Panc1 (cell line): ENCODE measurements at regions not wholly inside any gene's neighbourhood (a gene's known extent, or its start where the extent isn't known, plus 50 kb on each side); places are given as distances from the start of the nearest gene placed in this dataset.

Experiments
- ATAC-seq: fragments of 200-7000 bp; cut with Tn5 transposase; 2 replicates; pipeline ENCODE4 v1.9.1; 2020; ENCODE audit warnings: mild to moderate bottlenecking, moderate library complexity
- BruUV-seq: library from RNA; stranded (reverse); fragments of 400-500 nt; replicated peaks from 2 replicates; lab custom pipeline; 2021; lab: Mats Ljungman, UMichigan
- CTCF ChIA-PET: fragments of 300-600 bp; sonication (Branson Sonifier 250); formaldehyde crosslinking; loops from one replicate; lab custom pipeline; 2022; ENCODE audit warnings: antibody characterized with exemption; lab: Charles Lee
- POLR2A ChIA-PET: fragments of 300-600 bp; sonication (Branson Sonifier 250); formaldehyde crosslinking; loops from one replicate; lab custom pipeline; 2022; ENCODE audit warnings: antibody characterized with exemption; lab: Charles Lee
- DNase-seq: peaks from one replicate; pipeline ENCODE4 v3.0.0-alpha.2; 2010; ENCODE audit warnings: low read depth, low spot score
- H3K27ac ChIP-seq: 2 replicates; pipeline ENCODE4 v1.5.1; 2011; ENCODE audit warnings: mild to moderate bottlenecking, low read length, inconsistent platforms
- H3K27me3 ChIP-seq: fragments of 200-500 bp; sonication (Bioruptor generic); 2 replicates; pipeline ENCODE4 v1.6.0; 2014; ENCODE audit warnings: low read length, inconsistent platforms; ENCODE audit not compliant: control insufficient read depth, insufficient read depth
- H3K36me3 ChIP-seq: fragments of 200-500 bp; sonication (Bioruptor generic); 2 replicates; pipeline ENCODE4 v1.5.1; 2014; ENCODE audit warnings: inconsistent platforms, mild to moderate bottlenecking, low read length, moderate library complexity; ENCODE audit not compliant: control insufficient read depth, insufficient read depth
- H3K4me1 ChIP-seq: 2 replicates; pipeline ENCODE4 v1.5.1; 2011; ENCODE audit warnings: inconsistent platforms, mild to moderate bottlenecking, low read length, moderate library complexity; ENCODE audit not compliant: control insufficient read depth, insufficient read depth
- H3K4me3 ChIP-seq, 2 experiments: 2 replicates each; pipeline ENCODE4 v1.5.1; 2011 to 2012; ENCODE audit warnings: low read depth in 2 of 2, low read length in 2 of 2, mild to moderate bottlenecking in 2 of 2, inconsistent platforms in 1 of 2, moderate library complexity in 1 of 2
- H3K9me3 ChIP-seq: fragments of 200-500 bp; sonication (Bioruptor generic); 2 replicates; pipeline ENCODE4 v1.5.1; 2014; ENCODE audit warnings: low read depth, mild to moderate bottlenecking, inconsistent platforms, low read length, moderate library complexity; ENCODE audit not compliant: control insufficient read depth, insufficient read depth
- POLR2AphosphoS5 ChIP-seq: IDR thresholded peaks from 2 replicates; pipeline ENCODE4 v1.6.1; 2012; ENCODE audit warnings: mild to moderate bottlenecking, low read depth, low read length, moderate library complexity
- REST ChIP-seq, 2 experiments: IDR thresholded peaks; 2 replicates each; pipeline ENCODE4 v1.6.1; 2011 to 2012; ENCODE audit warnings: low read depth in 2 of 2, control low read depth in 1 of 2, low read length in 1 of 2, mild to moderate bottlenecking in 1 of 2, moderate library complexity in 1 of 2; ENCODE audit not compliant: insufficient read depth in 1 of 2
- SIN3A ChIP-seq: IDR thresholded peaks from 2 replicates; pipeline ENCODE4 v1.6.1; 2012; ENCODE audit warnings: low read depth, mild to moderate bottlenecking, low read length, moderate library complexity, borderline replicate concordance; ENCODE audit not compliant: insufficient read depth
- TCF7L2 ChIP-seq: IDR thresholded peaks from 2 replicates; pipeline ENCODE4 v1.6.1; 2011; ENCODE audit warnings: mild to moderate bottlenecking, low read depth, low read length, inconsistent platforms
- in situ Hi-C: cut with HindIII; loops from 2 replicates; pipeline ENCODE4 v1.10.0; 2016; ENCODE audit warnings: low sequenced_read_pairs, low pct_unique_long_range_greater_than_20kb
- intact Hi-C: fragments of 100-400 bp; cut with micrococcal nuclease; formaldehyde crosslinking; loops from one replicate; pipeline ENCODE4 v1.10.0; 2022; ENCODE audit not compliant: unreplicated experiment
- TF ChIP-seq, protein P1 (sequence below): fragments of 450-650 bp; IDR thresholded peaks from 2 replicates; pipeline ENCODE4 v1.5.1; 2017; ENCODE audit warnings: mild to moderate bottlenecking

- no peak for TF ChIP-seq TCF7L2
- TF ChIP-seq, protein P1, sequence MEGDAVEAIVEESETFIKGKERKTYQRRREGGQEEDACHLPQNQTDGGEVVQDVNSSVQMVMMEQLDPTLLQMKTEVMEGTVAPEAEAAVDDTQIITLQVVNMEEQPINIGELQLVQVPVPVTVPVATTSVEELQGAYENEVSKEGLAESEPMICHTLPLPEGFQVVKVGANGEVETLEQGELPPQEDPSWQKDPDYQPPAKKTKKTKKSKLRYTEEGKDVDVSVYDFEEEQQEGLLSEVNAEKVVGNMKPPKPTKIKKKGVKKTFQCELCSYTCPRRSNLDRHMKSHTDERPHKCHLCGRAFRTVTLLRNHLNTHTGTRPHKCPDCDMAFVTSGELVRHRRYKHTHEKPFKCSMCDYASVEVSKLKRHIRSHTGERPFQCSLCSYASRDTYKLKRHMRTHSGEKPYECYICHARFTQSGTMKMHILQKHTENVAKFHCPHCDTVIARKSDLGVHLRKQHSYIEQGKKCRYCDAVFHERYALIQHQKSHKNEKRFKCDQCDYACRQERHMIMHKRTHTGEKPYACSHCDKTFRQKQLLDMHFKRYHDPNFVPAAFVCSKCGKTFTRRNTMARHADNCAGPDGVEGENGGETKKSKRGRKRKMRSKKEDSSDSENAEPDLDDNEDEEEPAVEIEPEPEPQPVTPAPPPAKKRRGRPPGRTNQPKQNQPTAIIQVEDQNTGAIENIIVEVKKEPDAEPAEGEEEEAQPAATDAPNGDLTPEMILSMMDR = no peak
- TF ChIP-seq POLR2AphosphoS5 = no peak
- no peak for TF ChIP-seq SIN3A
- Histone ChIP-seq H3K9me3 (no peaks in the 10 kb centered on the region), H3K27ac (no peak overlapping the region), H3K4me3 (no peak overlapping the region), H3K36me3 (no peaks in the 10 kb centered on the region), H3K27me3 (no peaks in the 10 kb centered on the region), H3K4me1 (no peaks in the 10 kb centered on the region)
- intact Hi-C loops (no loop called here), in situ Hi-C loops (no loop called here)
- BruUV-seq = no TSS peak
- DNase-seq (no peak), ATAC-seq (no peak)
- ChIA-PET POLR2A (no interaction called here), CTCF (no interaction called here)
Observed at GRCh38 chr1:187911820-187912219, 1083.1 kb downstream of the PLA2G4A start.

DNA sequence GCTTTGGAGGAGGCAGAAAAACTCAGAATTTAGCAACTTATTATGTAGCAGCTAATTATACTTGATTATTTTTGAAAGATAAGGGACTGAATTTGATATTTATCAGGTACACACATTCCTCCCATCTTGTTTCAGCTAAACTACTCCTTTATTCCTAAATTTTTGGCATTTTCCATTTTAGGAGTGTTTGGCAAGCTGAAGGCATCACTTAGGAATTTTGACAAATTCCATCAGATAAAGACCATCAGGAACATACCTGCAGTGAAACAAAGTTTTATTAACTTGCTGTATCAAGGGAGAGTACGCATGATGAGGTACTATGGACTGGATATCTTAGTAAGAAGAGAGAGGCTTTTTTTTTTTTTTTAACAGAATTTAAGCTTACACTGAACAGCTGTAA lies 1092.2 kb downstream of the PLA2G4A start:
- Histone ChIP-seq H3K36me3 (no peaks in the 10 kb centered on the region), H3K9me3 (no peaks in the 10 kb centered on the region), H3K4me1 (no peaks in the 10 kb centered on the region), H3K4me3 (no peak overlapping the region), H3K27ac (no peak overlapping the region), H3K27me3 (no peaks in the 10 kb centered on the region)
- TF ChIP-seq REST (IDR thresholded peaks at IDR 0.05; ENCODE audit: insufficient read depth in 1 of 2, low read depth in 2 of 2, low read length in 1 of 2) = no peak
- no TSS peak for BruUV-seq
- no peak for DNase-seq
- in situ Hi-C loops = no loop called here
- ATAC-seq = no peak
- ChIA-PET POLR2A (no interaction called here), CTCF (no interaction called here)
- intact Hi-C loops = no loop called here

- no peaks in the 10 kb centered on the region for H3K36me3 ChIP-seq
- TF ChIP-seq POLR2AphosphoS5 (no peak), SIN3A (no peak), TCF7L2 (no peak), REST (IDR thresholded peaks at IDR 0.05; ENCODE audit: insufficient read depth in 1 of 2, low read depth in 2 of 2, low read length in 1 of 2) (no peak)
- TF ChIP-seq, protein P1 = no peak
- H3K4me3 ChIP-seq = no peak overlapping the region
- in situ Hi-C loops = no loop called here
- DNase-seq (no peak), ATAC-seq (no peak)
- H3K27me3 ChIP-seq = no peaks in the 10 kb centered on the region
- ChIA-PET POLR2A (no interaction called here), CTCF (no interaction called here)
- BruUV-seq = no TSS peak
- no peaks in the 10 kb centered on the region for H3K9me3 ChIP-seq
- H3K27ac ChIP-seq = no peak overlapping the region
- no peaks in the 10 kb centered on the region for H3K4me1 ChIP-seq
- intact Hi-C loops = no loop called here
Observed at GRCh38 chr1:187921426-187921825, 1092.7 kb downstream of the PLA2G4A start.
